Naive thymus-derived CD8-positive, alpha-beta T cell (primary cell): ENCODE measurements at regions not wholly inside any gene's neighbourhood (a gene's known extent, or its start where the extent isn't known, plus 50 kb on each side); places are given as distances from the start of the nearest gene placed in this dataset.

Experiments used
- ATAC-seq, 2 donors: fragments of 150-1000 bp; cut with Tn5 transposase in 1 of 2; sonication (Bioruptor Pico), chemical (Tn5 transposase) in 1 of 2; 1 replicate in 1 of 2; 2 replicates in 1 of 2; pipeline ENCODE4 v1.10.0; 2021; ENCODE audit warnings: mild to moderate bottlenecking in 2 of 2, moderate library complexity in 2 of 2
- POLR2A ChIA-PET: fragments of 350-600 bp; sonication (Branson Sonifier 250); formaldehyde crosslinking; loops from one replicate; lab custom pipeline; 2021; ENCODE audit warnings: antibody characterized with exemption; lab: Charles Lee
- DNase-seq, 10 donors: peaks; one replicate each; pipeline versions ENCODE4 v3.0.0 to v3.0.0-alpha.2; 2020 to 2022
- H3K27ac Mint-ChIP-seq, 10 donors: one replicate each; pipeline ENCODE4 v1.8.0; 2020 to 2022; ENCODE audit warnings: mild to moderate bottlenecking in 10 of 10, mixed read lengths in 10 of 10, moderate library complexity in 4 of 10, inconsistent platforms in 1 of 10
- H3K27me3 Mint-ChIP-seq, 5 donors: one replicate each; pipeline ENCODE4 v1.8.0; 2021 to 2022; ENCODE audit warnings: mixed read lengths in 5 of 5
- H3K36me3 Mint-ChIP-seq, 3 donors: one replicate each; pipeline ENCODE4 v1.8.0; 2020 to 2022; ENCODE audit warnings: mixed read lengths in 3 of 3, mild to moderate bottlenecking in 2 of 3, inconsistent platforms in 1 of 3
- H3K4me1 Mint-ChIP-seq, 4 donors: one replicate each; pipeline ENCODE4 v1.8.0; 2021 to 2022; ENCODE audit warnings: mixed read lengths in 4 of 4
- H3K4me3 Mint-ChIP-seq, 10 donors: one replicate each; pipeline ENCODE4 v1.8.0; 2020 to 2022; ENCODE audit warnings: mild to moderate bottlenecking in 10 of 10, mixed read lengths in 10 of 10, moderate library complexity in 6 of 10, inconsistent platforms in 1 of 10
- H3K9me3 Mint-ChIP-seq, 9 donors: one replicate each; pipeline ENCODE4 v1.8.0; 2020 to 2022; ENCODE audit warnings: mixed read lengths in 9 of 9, mild to moderate bottlenecking in 3 of 9, inconsistent platforms in 1 of 9, moderate library complexity in 1 of 9

- Mint-ChIP-seq H3K27ac (no peak overlapping the region), H3K4me3 (no peak overlapping the region), H3K4me1 (no peaks in the 10 kb centered on the region), H3K27me3 (peaks cover 3 to 23% (median 8%) of the 10 kb centered on the region in 5 donors), H3K9me3 (peaks cover 0 to 1% (median 0%) of the 10 kb centered on the region in 9 donors), H3K36me3 (no peaks in the 10 kb centered on the region)
- DNase-seq (no peak), ATAC-seq (no peak)
- POLR2A ChIA-PET = no interaction called here
These were observed 61.3 kb upstream of the BICC1 start for GRCh38 chr10:58451193-58451889.

- no peak overlapping the region for H3K4me3 Mint-ChIP-seq
- ATAC-seq (no peak), DNase-seq (no peak)
- peaks cover 3 to 18% (median 10%) of the 10 kb centered on the region in 5 donors for H3K27me3 Mint-ChIP-seq
- no peaks in the 10 kb centered on the region for H3K4me1 Mint-ChIP-seq
- no peak overlapping the region for H3K27ac Mint-ChIP-seq
- peaks cover 0 to 3% (median 0%) of the 10 kb centered on the region in 9 donors for H3K9me3 Mint-ChIP-seq
- no peaks in the 10 kb centered on the region for H3K36me3 Mint-ChIP-seq
- POLR2A ChIA-PET = no interaction called here
These were observed 59.6 kb upstream of the BICC1 start for GRCh38 chr10:58453105-58453504.

GRCh38 chr10:58456179-58456578, 56.5 kb upstream of the BICC1 start:
- H3K27ac Mint-ChIP-seq = no peak overlapping the region
- H3K36me3 Mint-ChIP-seq = no peaks in the 10 kb centered on the region
- no peak for DNase-seq
- H3K9me3 Mint-ChIP-seq = peaks cover 0 to 9% (median 0%) of the 10 kb centered on the region in 9 donors
- no peak overlapping the region for H3K4me3 Mint-ChIP-seq
- no peaks in the 10 kb centered on the region for H3K4me1 Mint-ChIP-seq
- POLR2A ChIA-PET = no interaction called here
- no peak for ATAC-seq
- peaks cover 1 to 13% (median 5%) of the 10 kb centered on the region in 5 donors for H3K27me3 Mint-ChIP-seq

GRCh38 chr10:58457761-58458616, 54.7 kb upstream of the BICC1 start:
- no peaks in the 10 kb centered on the region for H3K4me1 Mint-ChIP-seq
- POLR2A ChIA-PET = no interaction called here
- H3K4me3 Mint-ChIP-seq = no peak overlapping the region
- no peak overlapping the region for H3K27ac Mint-ChIP-seq
- ATAC-seq = no peak
- peaks cover 1 to 14% (median 3%) of the 10 kb centered on the region in 5 donors for H3K27me3 Mint-ChIP-seq
- peaks cover 2 to 20% (median 7%) of the 10 kb centered on the region in 9 donors for H3K9me3 Mint-ChIP-seq
- no peak for DNase-seq
- H3K36me3 Mint-ChIP-seq = peaks cover 0 to 3% (median 0%) of the 10 kb centered on the region in 3 donors

GRCh38 chr10:58459069-58459468, 53.6 kb upstream of the BICC1 start:
- peaks cover 0 to 15% (median 3%) of the 10 kb centered on the region in 5 donors for H3K27me3 Mint-ChIP-seq
- no peak overlapping the region for H3K4me3 Mint-ChIP-seq

GRCh38 chr10:58460157-58460556, 52.5 kb upstream of the BICC1 start:
- Mint-ChIP-seq H3K27ac (no peak overlapping the region), H3K9me3 (peaks cover 4 to 26% (median 13%) of the 10 kb centered on the region in 9 donors)

More at GRCh38 chr10:58459069-58459468, 53.6 kb upstream of the BICC1 start:
- DNase-seq = no peak
- POLR2A ChIA-PET = no interaction called here
- Mint-ChIP-seq H3K27ac (no peak overlapping the region), H3K9me3 (peaks cover 4 to 26% (median 13%) of the 10 kb centered on the region in 9 donors), H3K36me3 (peaks cover 0 to 10% (median 0%) of the 10 kb centered on the region in 3 donors), H3K4me1 (no peaks in the 10 kb centered on the region)
- no peak for ATAC-seq

GRCh38 chr10:58462863-58463507, 49.7 kb upstream of the BICC1 start:
- H3K9me3 Mint-ChIP-seq = peaks cover 4 to 26% (median 11%) of the 10 kb centered on the region in 9 donors
- POLR2A ChIA-PET = no interaction called here
- peaks cover 5 to 48% (median 15%) of the 10 kb centered on the region in 5 donors for H3K27me3 Mint-ChIP-seq
- H3K27ac Mint-ChIP-seq = peak overlapping the region in 1 of 10 donors; percentile 2
- H3K4me3 Mint-ChIP-seq = no peak overlapping the region
- no peak for DNase-seq
- no peaks in the 10 kb centered on the region for H3K4me1 Mint-ChIP-seq
- ATAC-seq = no peak
- H3K36me3 Mint-ChIP-seq = peaks cover 0 to 10% (median 0%) of the 10 kb centered on the region in 3 donors

More at GRCh38 chr10:58460157-58460556, 52.5 kb upstream of the BICC1 start:
- no peak overlapping the region for H3K4me3 Mint-ChIP-seq
- no peak for ATAC-seq
- DNase-seq = no peak
- no peaks in the 10 kb centered on the region for H3K4me1 Mint-ChIP-seq
- POLR2A ChIA-PET = no interaction called here
- H3K27me3 Mint-ChIP-seq = peaks cover 0 to 26% (median 11%) of the 10 kb centered on the region in 5 donors
- H3K36me3 Mint-ChIP-seq = peaks cover 0 to 10% (median 0%) of the 10 kb centered on the region in 3 donors
